SU-DHL-6 (cell line): ENCODE measurements at regions not wholly inside any gene's neighbourhood (a gene's known extent, or its start where the extent isn't known, plus 50 kb on each side); places are given as distances from the start of the nearest gene placed in this dataset.

Experiments
- H2AFZ ChIP-seq: fragments of 200-600 bp; sonication (generic); 2 replicates; pipeline ENCODE4 v1.6.1; 2014; ENCODE audit warnings: low read depth, mild to moderate bottlenecking, moderate library complexity, mixed read lengths, antibody characterized with exemption, low read length; ENCODE audit not compliant: severe bottlenecking
- H3F3A ChIP-seq: fragments of 200-600 bp; shearing (Covaris generic); 2 replicates; pipeline ENCODE4 v1.6.0; 2016; ENCODE audit warnings: antibody characterized with exemption, mild to moderate bottlenecking; ENCODE audit not compliant: insufficient read depth
- H3K27ac ChIP-seq: fragments of 200-600 bp; sonication (generic); 2 replicates; pipeline ENCODE4 v1.5.1; 2016; ENCODE audit warnings: low read depth, mild to moderate bottlenecking, low read length, moderate library complexity, mixed read lengths
- H3K27me3 ChIP-seq: fragments of 200-600 bp; sonication (generic), shearing (Covaris generic); 2 replicates; pipeline ENCODE4 v1.6.0; 2014; ENCODE audit warnings: mild to moderate bottlenecking, low read length
- H3K36me3 ChIP-seq: fragments of 200-600 bp; sonication (generic); 2 replicates; pipeline ENCODE4 v1.6.1; 2014; ENCODE audit warnings: mild to moderate bottlenecking, low read length, mixed read lengths
- H3K4me2 ChIP-seq: fragments of 300-600, 200-600 bp; shearing (Covaris generic), sonication (generic); 2 replicates; pipeline ENCODE4 v1.6.0; 2014; ENCODE audit warnings: low read length, low read depth, mild to moderate bottlenecking; ENCODE audit not compliant: poor library complexity, severe bottlenecking
- H3K4me3 ChIP-seq: fragments of 200-600 bp; sonication (generic); 2 replicates; pipeline ENCODE4 v1.5.1; 2014; ENCODE audit warnings: antibody characterized with exemption, low read length, mild to moderate bottlenecking, mixed read lengths; ENCODE audit not compliant: insufficient read depth, poor library complexity, severe bottlenecking
- H3K79me2 ChIP-seq: fragments of 200-600 bp; sonication (generic); 2 replicates; pipeline ENCODE4 v1.6.1; 2014; ENCODE audit warnings: mild to moderate bottlenecking, low read length, moderate library complexity; ENCODE audit not compliant: insufficient read depth
- H3K9ac ChIP-seq: fragments of 200-600 bp; sonication (generic); 2 replicates; pipeline ENCODE4 v1.7.0; 2014; ENCODE audit warnings: mild to moderate bottlenecking, low read length
- H3K9me2 ChIP-seq: fragments of 200-600 bp; sonication (generic); replicated peaks from 2 replicates; pipeline ENCODE4 v1.6.1; 2014; ENCODE audit warnings: low read length; ENCODE audit not compliant: insufficient read depth
- H3K9me3 ChIP-seq: fragments of 200-600 bp; sonication (generic); 2 replicates; pipeline ENCODE4 v1.6.1; 2014; ENCODE audit warnings: low read length, mixed read lengths; ENCODE audit not compliant: insufficient read depth
- H4K20me1 ChIP-seq: fragments of 200-600 bp; sonication (generic); 2 replicates; pipeline ENCODE4 v1.6.1; 2014; ENCODE audit warnings: low read depth, mild to moderate bottlenecking, antibody characterized with exemption, low read length, moderate library complexity, mixed read lengths
- CTCF ChIP-seq: fragments of 200-600 bp; sonication (generic); IDR thresholded peaks from one replicate; pipeline ENCODE4 v1.5.1; 2017; ENCODE audit warnings: antibody characterized with exemption, mild to moderate bottlenecking, low read length, moderate library complexity; ENCODE audit not compliant: insufficient read depth, poor library complexity, severe bottlenecking
- EZH2phosphoT487 ChIP-seq: fragments of 200-600 bp; sonication (generic), shearing (Covaris generic); conservative IDR thresholded peaks from 2 replicates; pipeline ENCODE4 v1.6.1; 2018; ENCODE audit warnings: mild to moderate bottlenecking, antibody characterized with exemption, low read length, moderate library complexity, mixed read lengths

- H3K9ac ChIP-seq: no peak overlapping the region
- TF ChIP-seq EZH2phosphoT487 (no peak), CTCF (no peak)
- H3K79me2 ChIP-seq: no peaks in the 10 kb centered on the region
- no peaks in the 10 kb centered on the region for H4K20me1 ChIP-seq
- no peaks in the 10 kb centered on the region for H3K9me2 ChIP-seq
- H3K9me3 ChIP-seq: no peaks in the 10 kb centered on the region
- no peak overlapping the region for H3K4me2 ChIP-seq
- no peak overlapping the region for H2AFZ ChIP-seq
- H3K27me3 ChIP-seq: no peaks in the 10 kb centered on the region
- no peak overlapping the region for H3K27ac ChIP-seq
- no peaks in the 10 kb centered on the region for H3F3A ChIP-seq
- no peak overlapping the region for H3K4me3 ChIP-seq
- no peaks in the 10 kb centered on the region for H3K36me3 ChIP-seq
These were observed 159.7 kb downstream of the PAH start for GRCh38 chr12:102757154-102757881.

- Histone ChIP-seq H3K9me2 (no peaks in the 10 kb centered on the region), H3K36me3 (no peaks in the 10 kb centered on the region), H3K79me2 (no peaks in the 10 kb centered on the region), H3K4me3 (no peak overlapping the region), H3K9me3 (no peaks in the 10 kb centered on the region), H3K27ac (no peak overlapping the region), H3K27me3 (no peaks in the 10 kb centered on the region), H3K4me2 (no peak overlapping the region), H2AFZ (no peak overlapping the region), H3K9ac (no peak overlapping the region), H4K20me1 (no peaks in the 10 kb centered on the region), H3F3A (no peaks in the 10 kb centered on the region)
- TF ChIP-seq CTCF: no peak
- TF ChIP-seq EZH2phosphoT487: no peak
These were observed 160.5 kb downstream of the PAH start for GRCh38 chr12:102756530-102756929.

- H4K20me1 ChIP-seq: no peaks in the 10 kb centered on the region
- TF ChIP-seq CTCF: no peak
- no peak for TF ChIP-seq EZH2phosphoT487
- H3K4me2 ChIP-seq: no peak overlapping the region
- no peaks in the 10 kb centered on the region for H3K27me3 ChIP-seq
- H3K9me3 ChIP-seq: no peaks in the 10 kb centered on the region
- no peak overlapping the region for H2AFZ ChIP-seq
- H3K9ac ChIP-seq: no peak overlapping the region
- no peak overlapping the region for H3K27ac ChIP-seq
- no peak overlapping the region for H3K4me3 ChIP-seq
- H3F3A ChIP-seq: no peaks in the 10 kb centered on the region
- H3K9me2 ChIP-seq: no peaks in the 10 kb centered on the region
- H3K79me2 ChIP-seq: no peaks in the 10 kb centered on the region
- no peaks in the 10 kb centered on the region for H3K36me3 ChIP-seq
These were observed 161.8 kb downstream of the PAH start for GRCh38 chr12:102755266-102755665.
